Mononuclear cell (primary cell): ENCODE measurements at regions not wholly inside any gene's neighbourhood (a gene's known extent, or its start where the extent isn't known, plus 50 kb on each side); places are given as distances from the start of the nearest gene placed in this dataset.

Experiments
- H3K27me3 ChIP-seq: 2 replicates; pipeline ENCODE4 v1.6.0; 2011; ENCODE audit warnings: low read length, control low read depth; ENCODE audit not compliant: insufficient read depth
- H3K4me1 ChIP-seq: 2 replicates; pipeline ENCODE4 v1.5.1; 2011; ENCODE audit warnings: mild to moderate bottlenecking, low read length, control low read depth; ENCODE audit not compliant: insufficient read depth
- H3K4me3 ChIP-seq: 2 replicates; pipeline ENCODE4 v1.5.1; 2011; ENCODE audit warnings: mild to moderate bottlenecking, low read length, moderate library complexity
- H3K9me3 ChIP-seq: 2 replicates; pipeline ENCODE4 v1.5.1; 2011; ENCODE audit warnings: low read depth, mild to moderate bottlenecking, control low read depth, low read length

- H3K4me1 ChIP-seq: no peaks in the 10 kb centered on the region
- H3K4me3 ChIP-seq: no peak overlapping the region
- peaks cover 6% of the 10 kb centered on the region for H3K27me3 ChIP-seq
- H3K9me3 ChIP-seq: no peaks in the 10 kb centered on the region
These were observed 132.9 kb downstream of the FAM204A start for GRCh38 chr10:118209215-118209614.

DNA sequence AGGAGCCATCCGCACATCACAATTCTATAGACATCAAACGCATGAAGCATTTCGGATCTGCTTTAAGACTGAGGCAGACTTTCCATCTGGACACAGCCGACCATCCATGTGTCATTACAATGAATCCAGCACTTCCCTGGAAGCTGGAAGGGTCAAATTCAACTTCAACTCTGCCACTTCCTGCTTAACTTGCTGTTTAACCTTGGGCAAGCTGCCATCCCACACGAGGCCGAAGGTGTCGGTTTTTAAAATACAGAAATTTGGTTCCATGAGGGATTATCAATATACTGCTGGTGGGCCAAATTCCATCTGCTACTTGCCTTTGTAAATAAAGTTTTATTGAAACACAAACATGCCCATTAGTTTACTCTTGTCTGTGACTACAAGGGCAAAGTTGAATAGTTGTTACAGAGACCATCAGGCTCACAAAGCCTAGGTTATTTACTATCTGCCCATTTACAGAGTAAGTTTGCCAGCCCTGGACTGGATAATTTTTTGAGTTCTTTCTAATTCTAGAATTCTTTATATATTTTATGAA, 134.6 kb downstream of the FAM204A start:
- H3K9me3 ChIP-seq: no peaks in the 10 kb centered on the region
- no peak overlapping the region for H3K4me3 ChIP-seq
- H3K27me3 ChIP-seq: peaks cover 10% of the 10 kb centered on the region
- H3K4me1 ChIP-seq: no peaks in the 10 kb centered on the region

- H3K4me1 ChIP-seq: no peaks in the 10 kb centered on the region
- H3K9me3 ChIP-seq: no peaks in the 10 kb centered on the region
- H3K27me3 ChIP-seq: peaks cover 16% of the 10 kb centered on the region
- no peak overlapping the region for H3K4me3 ChIP-seq
These were observed 137.7 kb downstream of the FAM204A start for GRCh38 chr10:118204292-118204943.

GRCh38 chr10:118203461-118203860, 138.7 kb downstream of the FAM204A start:
- H3K27me3 ChIP-seq: peaks cover 16% of the 10 kb centered on the region
- H3K4me3 ChIP-seq: no peak overlapping the region
- H3K4me1 ChIP-seq: no peaks in the 10 kb centered on the region
- H3K9me3 ChIP-seq: no peaks in the 10 kb centered on the region

- Histone ChIP-seq H3K4me3 (no peak overlapping the region), H3K9me3 (no peaks in the 10 kb centered on the region), H3K27me3 (no peaks in the 10 kb centered on the region)
These were observed 146.4 kb downstream of the FAM204A start for GRCh38 chr10:118195729-118196128.

DNA sequence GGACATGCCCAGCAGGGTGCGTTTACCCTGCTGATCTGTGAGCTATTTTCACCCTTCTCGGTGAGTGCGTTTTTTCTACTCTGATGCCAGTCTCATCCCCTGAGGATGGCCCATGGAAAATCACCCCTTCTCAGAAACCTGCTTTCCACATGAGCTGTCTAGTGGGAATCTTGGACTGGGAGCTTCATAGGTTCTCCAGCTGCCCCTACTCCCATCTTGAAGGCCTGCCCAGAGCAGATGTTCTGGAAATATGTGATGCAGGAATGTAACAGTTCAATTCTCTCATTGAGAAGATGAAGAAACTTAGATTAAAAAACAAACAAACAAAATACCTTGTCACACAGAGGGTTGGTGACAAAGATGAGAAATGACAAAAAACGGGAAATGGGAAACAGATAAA, 146.9 kb upstream of the RAB11FIP2 start:
- Histone ChIP-seq H3K4me1 (no peaks in the 10 kb centered on the region), H3K4me3 (no peak overlapping the region), H3K9me3 (no peaks in the 10 kb centered on the region)

More at GRCh38 chr10:118195729-118196128, 146.4 kb downstream of the FAM204A start:
- no peaks in the 10 kb centered on the region for H3K4me1 ChIP-seq

GRCh38 chr10:118181021-118181420, 134.3 kb upstream of the RAB11FIP2 start:
- H3K27me3 ChIP-seq: no peaks in the 10 kb centered on the region
- H3K4me3 ChIP-seq: no peak overlapping the region
- peaks cover 7% of the 10 kb centered on the region for H3K9me3 ChIP-seq
- no peaks in the 10 kb centered on the region for H3K4me1 ChIP-seq

More for the DNA sequence above, 146.9 kb upstream of the RAB11FIP2 start:
- H3K27me3 ChIP-seq: no peaks in the 10 kb centered on the region

DNA sequence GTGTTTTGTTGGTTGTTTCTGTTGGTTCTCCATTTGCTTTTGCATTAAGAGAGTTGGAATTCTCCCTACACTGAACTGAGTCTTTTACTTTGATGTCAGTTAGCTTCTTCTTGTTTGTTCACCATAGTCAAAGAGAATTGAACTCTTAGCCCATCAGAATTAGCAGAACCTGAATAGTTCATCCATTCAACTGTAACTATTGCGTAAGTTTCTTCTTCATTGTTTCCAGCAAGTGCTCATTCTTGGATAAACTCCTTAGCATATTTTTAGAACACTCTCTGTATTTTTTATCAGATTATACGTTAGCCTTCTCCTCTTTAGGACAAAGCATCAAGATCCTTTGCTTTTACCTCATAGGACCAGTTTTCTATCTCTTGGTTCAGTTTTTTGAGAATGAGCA, 128.4 kb upstream of the RAB11FIP2 start:
- no peak overlapping the region for H3K4me3 ChIP-seq
- H3K27me3 ChIP-seq: no peaks in the 10 kb centered on the region
- H3K9me3 ChIP-seq: no peaks in the 10 kb centered on the region
- H3K4me1 ChIP-seq: no peaks in the 10 kb centered on the region

GRCh38 chr10:118173296-118173695, 126.6 kb upstream of the RAB11FIP2 start:
- Histone ChIP-seq H3K4me3 (no peak overlapping the region), H3K9me3 (no peaks in the 10 kb centered on the region), H3K27me3 (no peaks in the 10 kb centered on the region), H3K4me1 (no peaks in the 10 kb centered on the region)

GRCh38 chr10:118171861-118172260, 125.1 kb upstream of the RAB11FIP2 start:
- Histone ChIP-seq H3K4me3 (no peak overlapping the region), H3K27me3 (peaks cover 2% of the 10 kb centered on the region), H3K9me3 (no peaks in the 10 kb centered on the region), H3K4me1 (no peaks in the 10 kb centered on the region)

- H3K4me3 ChIP-seq: no peak overlapping the region
- H3K9me3 ChIP-seq: no peaks in the 10 kb centered on the region
- H3K27me3 ChIP-seq: peaks cover 2% of the 10 kb centered on the region
- no peaks in the 10 kb centered on the region for H3K4me1 ChIP-seq
These were observed 120.4 kb upstream of the RAB11FIP2 start for GRCh38 chr10:118167056-118167700.

DNA sequence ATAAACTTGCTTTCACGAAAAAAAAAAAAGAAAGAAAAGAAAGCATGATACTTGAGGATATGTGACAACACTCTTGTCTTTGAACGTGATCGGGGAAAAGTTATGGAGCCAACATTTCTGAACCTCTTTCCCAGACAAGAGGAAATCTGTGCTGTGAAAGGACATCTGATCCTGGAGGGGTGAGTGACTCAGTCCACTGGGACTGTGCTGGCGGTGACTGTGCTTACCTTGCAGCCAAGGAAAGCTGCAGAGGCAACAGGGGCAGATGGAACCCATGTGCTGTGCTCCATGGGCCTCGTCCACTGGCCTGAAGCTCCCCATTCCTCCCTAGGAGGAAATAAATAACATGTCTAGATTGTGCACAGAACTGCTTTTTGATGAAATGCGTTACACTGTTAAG, 116.5 kb upstream of the RAB11FIP2 start:
- no peak overlapping the region for H3K4me3 ChIP-seq
- H3K27me3 ChIP-seq: peaks cover 2% of the 10 kb centered on the region
- H3K4me1 ChIP-seq: no peaks in the 10 kb centered on the region
- H3K9me3 ChIP-seq: no peaks in the 10 kb centered on the region

DNA sequence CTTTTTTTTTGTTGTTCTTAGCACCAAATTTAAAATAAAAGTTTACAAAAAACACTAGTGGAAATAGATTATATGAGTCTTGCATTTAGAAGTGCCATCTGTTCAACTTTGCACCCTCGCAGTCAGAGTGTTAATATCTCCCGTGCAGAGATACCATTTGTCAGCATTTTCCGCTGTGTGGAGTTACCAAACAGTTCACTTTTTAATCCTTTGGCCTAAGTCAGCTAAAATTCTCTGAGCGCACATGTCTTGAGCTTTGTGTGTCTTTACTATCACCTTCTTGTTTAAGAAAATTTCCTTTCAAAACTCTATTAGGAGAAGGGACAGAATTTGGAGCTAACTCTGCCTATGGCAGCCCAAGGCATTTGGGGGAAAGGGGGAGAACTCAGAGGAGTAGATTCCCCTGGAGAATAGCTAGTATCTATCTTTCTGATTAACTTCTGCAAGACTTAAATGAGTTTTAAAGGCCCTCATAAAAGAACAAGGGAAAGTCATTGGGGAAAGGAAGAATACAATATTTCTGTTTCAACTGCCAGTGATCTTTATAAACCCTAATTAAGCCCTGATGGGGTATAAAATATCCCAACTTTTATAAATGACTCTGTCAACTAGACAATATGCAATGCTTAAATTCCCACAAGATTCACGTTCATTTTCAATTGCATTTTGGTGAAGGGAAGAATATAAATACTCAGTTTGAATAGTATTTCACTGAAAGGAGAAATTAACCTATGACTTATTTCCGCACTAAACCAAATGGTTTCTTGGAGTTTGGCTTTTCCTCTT, 114.9 kb upstream of the RAB11FIP2 start:
- Histone ChIP-seq H3K27me3 (no peaks in the 10 kb centered on the region), H3K4me1 (no peaks in the 10 kb centered on the region), H3K9me3 (no peaks in the 10 kb centered on the region), H3K4me3 (no peak overlapping the region)

- Histone ChIP-seq H3K27me3 (no peaks in the 10 kb centered on the region), H3K4me3 (no peak overlapping the region), H3K4me1 (no peaks in the 10 kb centered on the region), H3K9me3 (no peaks in the 10 kb centered on the region)
These were observed 106.5 kb upstream of the RAB11FIP2 start for GRCh38 chr10:118153287-118153686.

DNA sequence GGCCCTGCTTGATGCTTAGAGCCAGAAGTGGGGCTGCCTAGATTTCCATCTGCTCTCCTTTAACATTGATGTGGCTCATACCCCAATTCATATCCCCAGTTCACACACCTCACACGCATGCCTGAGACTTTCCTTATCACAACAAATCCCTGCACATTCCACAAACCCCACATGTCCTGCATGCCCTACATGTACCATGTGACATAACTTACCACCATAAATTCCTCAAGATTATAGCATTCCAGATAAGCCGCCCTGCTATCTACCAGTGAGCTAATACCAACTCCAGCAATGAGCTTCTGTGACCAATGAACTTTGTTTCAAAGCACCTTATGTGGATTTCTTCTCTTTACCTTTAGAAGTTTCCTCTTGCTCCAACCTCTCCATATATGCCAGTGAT, 104.7 kb upstream of the RAB11FIP2 start:
- H3K4me1 ChIP-seq: no peaks in the 10 kb centered on the region
- H3K4me3 ChIP-seq: no peak overlapping the region
- no peaks in the 10 kb centered on the region for H3K27me3 ChIP-seq
- H3K9me3 ChIP-seq: no peaks in the 10 kb centered on the region
